ENCODE measurements at regions not wholly inside any gene's neighbourhood (a gene's known extent, or its start where the extent isn't known, plus 50 kb on each side); places are given as distances from the start of the nearest gene placed in this dataset.

DNA sequence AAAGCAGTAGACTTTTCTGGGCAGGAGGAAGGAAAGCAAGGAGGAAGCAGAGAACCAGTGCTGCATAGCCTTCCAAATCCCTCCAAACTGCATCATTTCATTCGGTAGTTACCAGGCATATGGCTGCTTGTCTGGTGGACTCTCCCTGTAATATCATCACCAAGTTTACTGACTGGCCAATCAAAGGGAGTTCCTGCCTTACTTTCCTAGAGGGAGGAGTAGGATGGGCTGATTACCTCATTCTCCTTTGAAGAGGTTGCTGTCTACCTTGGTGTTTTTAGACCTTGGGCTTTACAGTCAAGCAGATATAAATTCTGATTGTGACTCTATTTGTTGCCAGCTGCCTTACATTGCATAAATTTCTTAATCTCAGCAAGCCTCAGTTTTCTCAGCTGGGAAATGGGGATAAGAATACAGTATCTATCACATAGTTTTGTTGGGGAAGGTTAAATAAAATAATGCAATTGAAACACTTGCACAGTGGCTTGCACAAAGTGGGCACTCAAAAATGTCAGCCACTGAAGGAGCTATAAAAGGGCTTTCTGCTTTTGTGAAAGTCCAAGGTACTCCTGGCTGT lies 297.3 kb upstream of the PROX1 start:
- DNase-seq, result no peak
- intact Hi-C loops (cut with DNase I; ENCODE audit: low total_unique reads), result no loop called here
- Histone ChIP-seq H3K36me3 (no peaks in the 10 kb centered on the region), H3K27ac (peak overlapping the region in 1 of 8 donors; percentile 34), H3K9me3 (no peaks in the 10 kb centered on the region), H3K27me3 (replicated peaks in 1 of 7) (no peaks in the 10 kb centered on the region), H3K4me1 (peaks cover 0 to 15% (median 0%) of the 10 kb centered on the region in 6 donors), H3K4me3 (no peak overlapping the region)
- WGBS, 5 donors, result 0 to 82% (median 62%) methylated on average over 1 of the region's 1 CpG
- TF ChIP-seq POLR2AphosphoS5 (IDR thresholded peaks at IDR 0.05), result no peak
- no peak for TF ChIP-seq POLR2A (IDR thresholded peaks at IDR 0.05)
- TF ChIP-seq, protein P1, sequence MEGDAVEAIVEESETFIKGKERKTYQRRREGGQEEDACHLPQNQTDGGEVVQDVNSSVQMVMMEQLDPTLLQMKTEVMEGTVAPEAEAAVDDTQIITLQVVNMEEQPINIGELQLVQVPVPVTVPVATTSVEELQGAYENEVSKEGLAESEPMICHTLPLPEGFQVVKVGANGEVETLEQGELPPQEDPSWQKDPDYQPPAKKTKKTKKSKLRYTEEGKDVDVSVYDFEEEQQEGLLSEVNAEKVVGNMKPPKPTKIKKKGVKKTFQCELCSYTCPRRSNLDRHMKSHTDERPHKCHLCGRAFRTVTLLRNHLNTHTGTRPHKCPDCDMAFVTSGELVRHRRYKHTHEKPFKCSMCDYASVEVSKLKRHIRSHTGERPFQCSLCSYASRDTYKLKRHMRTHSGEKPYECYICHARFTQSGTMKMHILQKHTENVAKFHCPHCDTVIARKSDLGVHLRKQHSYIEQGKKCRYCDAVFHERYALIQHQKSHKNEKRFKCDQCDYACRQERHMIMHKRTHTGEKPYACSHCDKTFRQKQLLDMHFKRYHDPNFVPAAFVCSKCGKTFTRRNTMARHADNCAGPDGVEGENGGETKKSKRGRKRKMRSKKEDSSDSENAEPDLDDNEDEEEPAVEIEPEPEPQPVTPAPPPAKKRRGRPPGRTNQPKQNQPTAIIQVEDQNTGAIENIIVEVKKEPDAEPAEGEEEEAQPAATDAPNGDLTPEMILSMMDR (IDR thresholded peaks at IDR 0.05 in 8 of 11, conservative IDR thresholded peaks at IDR 0.05 in 3 of 11), result no peak

DNA sequence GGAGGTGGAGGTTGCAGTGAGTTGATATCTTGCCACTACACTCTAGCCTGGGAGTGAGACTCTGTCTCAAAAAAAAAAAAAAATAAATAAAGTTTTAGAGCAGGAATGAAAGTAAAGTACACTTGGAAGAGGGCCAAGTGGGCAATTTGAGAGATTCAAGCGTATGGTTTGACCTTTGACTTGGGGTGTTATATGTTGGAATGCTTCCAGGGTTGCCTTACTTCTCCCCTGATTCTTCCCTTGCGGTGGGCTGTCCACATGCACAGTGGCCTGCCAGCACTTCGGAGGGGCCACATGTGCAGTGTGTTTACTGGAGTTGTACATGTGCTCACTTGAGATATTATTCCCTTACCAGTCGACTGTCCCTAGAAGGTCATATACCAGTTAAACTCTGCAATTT lies 295.5 kb upstream of the PROX1 start:
- DNase-seq, result no peak
- H3K4me3 ChIP-seq, result no peak overlapping the region
- 59 to 85% (median 73%) methylated on average over 4 of the region's 4 CpGs for WGBS, 5 donors

DNA sequence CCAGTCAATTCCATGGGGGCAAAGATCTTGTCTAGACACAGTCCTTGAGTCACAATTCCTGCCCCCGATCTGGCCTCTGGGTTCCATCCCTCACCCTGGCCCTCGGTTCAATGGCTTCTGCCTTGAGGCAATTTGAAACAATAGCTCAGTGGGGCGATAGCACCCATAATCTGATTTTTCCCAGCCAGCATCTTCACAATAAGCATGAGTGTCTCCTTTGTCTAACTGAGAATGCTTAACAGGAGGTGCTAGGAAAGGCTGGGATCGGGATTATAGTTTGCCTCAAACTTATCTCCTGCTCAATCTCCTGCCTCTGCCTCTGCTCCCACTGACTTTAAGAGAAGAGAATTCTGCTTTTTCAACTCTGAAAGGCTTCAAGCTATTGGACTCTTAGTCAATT lies 293.9 kb upstream of the PROX1 start:
- DNase-seq, result no peak
- Histone ChIP-seq H3K4me1 (peaks cover 0 to 15% (median 0%) of the 10 kb centered on the region in 6 donors), H3K36me3 (no peaks in the 10 kb centered on the region), H3K9me3 (no peaks in the 10 kb centered on the region), H3K27me3 (replicated peaks in 1 of 7) (no peaks in the 10 kb centered on the region), H3K27ac (no peak overlapping the region), H3K4me3 (no peak overlapping the region)
- WGBS, 5 donors, result 68 to 81% (median 76%) methylated on average over 4 of the region's 4 CpGs
- intact Hi-C loops (cut with DNase I; ENCODE audit: low total_unique reads), result no loop called here
- TF ChIP-seq, protein P1 (IDR thresholded peaks at IDR 0.05 in 8 of 11, conservative IDR thresholded peaks at IDR 0.05 in 3 of 11), result no peak
- no peak for TF ChIP-seq POLR2AphosphoS5 (IDR thresholded peaks at IDR 0.05)
- TF ChIP-seq POLR2A (IDR thresholded peaks at IDR 0.05), result no peak

More for the DNA sequence above, 295.5 kb upstream of the PROX1 start:
- Histone ChIP-seq H3K4me1 (peaks cover 0 to 15% (median 0%) of the 10 kb centered on the region in 6 donors), H3K36me3 (no peaks in the 10 kb centered on the region), H3K9me3 (no peaks in the 10 kb centered on the region), H3K27ac (peak overlapping the region in 1 of 8 donors; percentile 34), H3K27me3 (replicated peaks in 1 of 7) (no peaks in the 10 kb centered on the region)
- TF ChIP-seq POLR2A (IDR thresholded peaks at IDR 0.05) (no peak), POLR2AphosphoS5 (IDR thresholded peaks at IDR 0.05) (no peak)
- TF ChIP-seq, protein P1 (IDR thresholded peaks at IDR 0.05 in 8 of 11, conservative IDR thresholded peaks at IDR 0.05 in 3 of 11), result no peak
- intact Hi-C loops (cut with DNase I; ENCODE audit: low total_unique reads), result no loop called here

DNA sequence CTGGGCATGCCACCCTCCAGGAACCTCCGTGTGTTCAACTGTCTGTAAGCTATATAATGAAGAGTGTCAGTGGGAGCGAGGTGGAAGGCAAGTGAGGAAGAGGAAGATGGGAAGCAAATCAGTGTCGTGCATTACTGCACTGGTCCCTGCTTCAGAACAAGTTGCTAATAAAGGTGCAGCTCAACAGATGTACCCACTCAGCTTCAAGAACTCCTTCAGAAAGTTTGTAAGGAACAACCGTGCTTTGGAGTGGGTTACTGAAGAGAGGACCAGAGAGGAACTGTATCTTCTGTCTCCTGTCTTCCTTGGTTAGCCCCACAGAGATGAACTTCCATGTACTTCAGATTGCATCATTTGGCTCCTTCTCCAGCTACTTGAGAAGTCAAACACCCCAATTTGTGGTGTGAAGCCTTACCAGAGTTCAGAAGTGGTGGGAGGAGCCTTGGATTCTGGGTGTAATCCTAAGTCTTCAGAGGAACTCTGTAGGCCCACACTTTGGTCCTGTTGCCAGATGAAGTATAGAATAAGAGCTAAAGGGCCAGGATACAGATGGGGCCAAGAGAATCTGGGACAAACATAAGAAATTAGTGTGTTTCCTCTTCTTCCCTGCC lies 290.5 kb upstream of the PROX1 start:
- H3K4me3 ChIP-seq, result no peak overlapping the region
- H3K27ac ChIP-seq, result no peak overlapping the region
- no peak for DNase-seq
- H3K36me3 ChIP-seq, result no peaks in the 10 kb centered on the region
- H3K4me1 ChIP-seq, result no peaks in the 10 kb centered on the region
- 62 to 94% (median 86%) methylated on average over 4 of the region's 4 CpGs for whole genome bisulfite sequencing, 5 donors
- intact Hi-C loops (cut with DNase I; ENCODE audit: low total_unique reads), result no loop called here
- H3K27me3 ChIP-seq (replicated peaks in 1 of 7), result no peaks in the 10 kb centered on the region
- H3K9me3 ChIP-seq, result no peaks in the 10 kb centered on the region
- TF ChIP-seq POLR2A (IDR thresholded peaks at IDR 0.05) (no peak), POLR2AphosphoS5 (IDR thresholded peaks at IDR 0.05) (no peak)
- TF ChIP-seq, protein P1 (IDR thresholded peaks at IDR 0.05 in 8 of 11, conservative IDR thresholded peaks at IDR 0.05 in 3 of 11), result no peak
